ENCODE measurements at regions not wholly inside any gene's neighbourhood (a gene's known extent, or its start where the extent isn't known, plus 50 kb on each side); places are given as distances from the start of the nearest gene placed in this dataset.

GRCh38 chr15:80324545-80325080, 72.6 kb upstream of the CTXND1 start:
- TF ChIP-seq STAT5B (CRISPR knock-in tag; IDR thresholded peaks at IDR 0.05) (no peak), SIN3A (IDR thresholded peaks at IDR 0.05; ENCODE audit: borderline replicate concordance, low read depth, low read length) (no peak)
- TF ChIP-seq, protein P1, sequence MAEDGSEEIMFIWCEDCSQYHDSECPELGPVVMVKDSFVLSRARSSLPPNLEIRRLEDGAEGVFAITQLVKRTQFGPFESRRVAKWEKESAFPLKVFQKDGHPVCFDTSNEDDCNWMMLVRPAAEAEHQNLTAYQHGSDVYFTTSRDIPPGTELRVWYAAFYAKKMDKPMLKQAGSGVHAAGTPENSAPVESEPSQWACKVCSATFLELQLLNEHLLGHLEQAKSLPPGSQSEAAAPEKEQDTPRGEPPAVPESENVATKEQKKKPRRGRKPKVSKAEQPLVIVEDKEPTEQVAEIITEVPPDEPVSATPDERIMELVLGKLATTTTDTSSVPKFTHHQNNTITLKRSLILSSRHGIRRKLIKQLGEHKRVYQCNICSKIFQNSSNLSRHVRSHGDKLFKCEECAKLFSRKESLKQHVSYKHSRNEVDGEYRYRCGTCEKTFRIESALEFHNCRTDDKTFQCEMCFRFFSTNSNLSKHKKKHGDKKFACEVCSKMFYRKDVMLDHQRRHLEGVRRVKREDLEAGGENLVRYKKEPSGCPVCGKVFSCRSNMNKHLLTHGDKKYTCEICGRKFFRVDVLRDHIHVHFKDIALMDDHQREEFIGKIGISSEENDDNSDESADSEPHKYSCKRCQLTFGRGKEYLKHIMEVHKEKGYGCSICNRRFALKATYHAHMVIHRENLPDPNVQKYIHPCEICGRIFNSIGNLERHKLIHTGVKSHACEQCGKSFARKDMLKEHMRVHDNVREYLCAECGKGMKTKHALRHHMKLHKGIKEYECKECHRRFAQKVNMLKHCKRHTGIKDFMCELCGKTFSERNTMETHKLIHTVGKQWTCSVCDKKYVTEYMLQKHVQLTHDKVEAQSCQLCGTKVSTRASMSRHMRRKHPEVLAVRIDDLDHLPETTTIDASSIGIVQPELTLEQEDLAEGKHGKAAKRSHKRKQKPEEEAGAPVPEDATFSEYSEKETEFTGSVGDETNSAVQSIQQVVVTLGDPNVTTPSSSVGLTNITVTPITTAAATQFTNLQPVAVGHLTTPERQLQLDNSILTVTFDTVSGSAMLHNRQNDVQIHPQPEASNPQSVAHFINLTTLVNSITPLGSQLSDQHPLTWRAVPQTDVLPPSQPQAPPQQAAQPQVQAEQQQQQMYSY (CRISPR knock-in tag; IDR thresholded peaks at IDR 0.05), result no peak
